DOHH2 (cell line): ENCODE measurements at regions not wholly inside any gene's neighbourhood (a gene's known extent, or its start where the extent isn't known, plus 50 kb on each side); places are given as distances from the start of the nearest gene placed in this dataset.

Experiments
- H3F3A ChIP-seq: fragments of 200-600 bp; sonication (generic), shearing (Covaris generic); 2 replicates; pipeline ENCODE4 v1.6.0; 2016; ENCODE audit warnings: antibody characterized with exemption, mild to moderate bottlenecking; ENCODE audit not compliant: control insufficient read depth, insufficient read depth
- H3K27ac ChIP-seq: fragments of 200-600 bp; sonication (generic); 2 replicates; pipeline ENCODE4 v1.5.1; 2014; ENCODE audit warnings: low read depth, mild to moderate bottlenecking, low read length, moderate library complexity
- H3K27me3 ChIP-seq: fragments of 200-600 bp; sonication (generic); 2 replicates; pipeline ENCODE4 v1.6.1; 2014; ENCODE audit warnings: mild to moderate bottlenecking, low read length, mixed read lengths; ENCODE audit not compliant: control insufficient read depth
- H3K36me3 ChIP-seq: fragments of 200-600 bp; sonication (generic); 2 replicates; pipeline ENCODE4 v1.6.1; 2014; ENCODE audit warnings: mild to moderate bottlenecking, low read length, moderate library complexity, mixed read lengths; ENCODE audit not compliant: control insufficient read depth
- H3K4me1 ChIP-seq: fragments of 200-600 bp; sonication (generic); 2 replicates; pipeline ENCODE4 v1.6.1; 2014; ENCODE audit warnings: mild to moderate bottlenecking, low read length, mixed read lengths; ENCODE audit not compliant: control insufficient read depth
- H3K4me2 ChIP-seq: fragments of 200-600 bp; sonication (generic); 2 replicates; pipeline ENCODE4 v1.6.0; 2014; ENCODE audit warnings: mild to moderate bottlenecking, low read length, moderate library complexity
- H3K4me3 ChIP-seq: fragments of 200-600 bp; sonication (generic); 2 replicates; pipeline ENCODE4 v1.5.1; 2014; ENCODE audit warnings: mild to moderate bottlenecking, low read length, mixed read lengths
- H3K79me2 ChIP-seq: fragments of 200-600 bp; sonication (generic); 2 replicates; pipeline ENCODE4 v1.6.1; 2014; ENCODE audit warnings: mild to moderate bottlenecking, low read length, mixed read lengths; ENCODE audit not compliant: control insufficient read depth
- H3K9me2 ChIP-seq: fragments of 200-600 bp; sonication (generic); replicated peaks from 2 replicates; pipeline ENCODE4 v1.6.1; 2014; ENCODE audit warnings: mild to moderate bottlenecking, low read length, mixed read lengths; ENCODE audit not compliant: control insufficient read depth
- H3K9me3 ChIP-seq: fragments of 200-600 bp; sonication (generic); 2 replicates; pipeline ENCODE4 v1.6.1; 2014; ENCODE audit warnings: antibody characterized with exemption, low read length, mixed read lengths; ENCODE audit not compliant: control insufficient read depth, insufficient read depth
- H4K20me1 ChIP-seq: fragments of 200-600 bp; sonication (generic); 2 replicates; pipeline ENCODE4 v1.6.0; 2014; ENCODE audit warnings: low read depth, mild to moderate bottlenecking, antibody characterized with exemption, low read length, moderate library complexity; ENCODE audit not compliant: control insufficient read depth, insufficient read depth
- CTCF ChIP-seq: fragments of 200-600 bp; sonication (generic); IDR thresholded peaks from one replicate; pipeline ENCODE4 v1.5.1; 2014; ENCODE audit warnings: antibody characterized with exemption, mild to moderate bottlenecking, low read depth, low read length; ENCODE audit not compliant: poor library complexity, severe bottlenecking
- EZH2phosphoT487 ChIP-seq: fragments of 200-600 bp; sonication (generic); IDR thresholded peaks from 2 replicates; pipeline ENCODE4 v1.6.1; 2017; ENCODE audit warnings: borderline replicate concordance, mild to moderate bottlenecking, antibody characterized with exemption, low read length, moderate library complexity, mixed read lengths

GRCh38 chr21:33152732-33153130 lies 77.0 kb upstream of the IFNAR2 start:
- H3K27me3 ChIP-seq = peaks cover 2% of the 10 kb centered on the region; the same call in 1 of the 2 replicates
- TF ChIP-seq EZH2phosphoT487 (no peak), CTCF (no peak)
- H3K9me3 ChIP-seq = no peaks in the 10 kb centered on the region
- H3K36me3 ChIP-seq = no peaks in the 10 kb centered on the region
- H3F3A ChIP-seq = no peaks in the 10 kb centered on the region
- no peaks in the 10 kb centered on the region for H3K4me1 ChIP-seq
- H4K20me1 ChIP-seq = no peaks in the 10 kb centered on the region
- no peaks in the 10 kb centered on the region for H3K79me2 ChIP-seq
- no peaks in the 10 kb centered on the region for H3K9me2 ChIP-seq
- no peak overlapping the region for H3K27ac ChIP-seq
- no peak overlapping the region for H3K4me2 ChIP-seq
- no peak overlapping the region for H3K4me3 ChIP-seq

GRCh38 chr21:33155005-33155404 lies 74.7 kb upstream of the IFNAR2 start:
- Histone ChIP-seq H3K27ac (no peak overlapping the region), H3K9me3 (no peaks in the 10 kb centered on the region), H3K79me2 (no peaks in the 10 kb centered on the region), H3K27me3 (peaks cover 8% of the 10 kb centered on the region; the same call in 1 of the 2 replicates), H3K4me2 (no peak overlapping the region), H3K4me1 (no peaks in the 10 kb centered on the region), H3K9me2 (no peaks in the 10 kb centered on the region), H3K36me3 (no peaks in the 10 kb centered on the region), H4K20me1 (no peaks in the 10 kb centered on the region), H3K4me3 (no peak overlapping the region), H3F3A (no peaks in the 10 kb centered on the region)
- TF ChIP-seq EZH2phosphoT487 (no peak), CTCF (no peak)

- Histone ChIP-seq H3K36me3 (no peaks in the 10 kb centered on the region), H3K4me3 (no peak overlapping the region), H3F3A (no peaks in the 10 kb centered on the region), H3K4me1 (no peaks in the 10 kb centered on the region), H3K27me3 (peaks cover 8% of the 10 kb centered on the region; the same call in 1 of the 2 replicates), H3K9me3 (no peaks in the 10 kb centered on the region), H3K79me2 (no peaks in the 10 kb centered on the region), H4K20me1 (no peaks in the 10 kb centered on the region), H3K9me2 (no peaks in the 10 kb centered on the region), H3K4me2 (no peak overlapping the region), H3K27ac (no peak overlapping the region)
- TF ChIP-seq EZH2phosphoT487 (no peak), CTCF (no peak)
Measured at GRCh38 chr21:33155422-33155821, 74.3 kb upstream of the IFNAR2 start.

- Histone ChIP-seq H3K36me3 (no peaks in the 10 kb centered on the region), H3K4me3 (no peak overlapping the region), H3K4me1 (no peaks in the 10 kb centered on the region), H3F3A (no peaks in the 10 kb centered on the region), H4K20me1 (no peaks in the 10 kb centered on the region), H3K9me3 (no peaks in the 10 kb centered on the region), H3K27me3 (peaks cover 8% of the 10 kb centered on the region; the same call in 1 of the 2 replicates), H3K4me2 (no peak overlapping the region), H3K9me2 (no peaks in the 10 kb centered on the region), H3K27ac (no peak overlapping the region), H3K79me2 (no peaks in the 10 kb centered on the region)
- TF ChIP-seq EZH2phosphoT487 (no peak), CTCF (no peak)
Measured at GRCh38 chr21:33157303-33157702, 72.4 kb upstream of the IFNAR2 start.
